HCT116 (cell line): ENCODE measurements at regions not wholly inside any gene's neighbourhood (a gene's known extent, or its start where the extent isn't known, plus 50 kb on each side); places are given as distances from the start of the nearest gene placed in this dataset.

Experiments
- ATAC-seq: fragments of 200-7000 bp; cut with Tn5 transposase; 2 replicates; pipeline ENCODE4 v1.9.1; 2020; ENCODE audit warnings: mild to moderate bottlenecking, moderate library complexity
- BruUV-seq: library from RNA; stranded (reverse); fragments of 400-500 nt; replicated peaks from 2 replicates; lab custom pipeline; 2021; lab: Mats Ljungman, UMichigan
- CTCF ChIA-PET: fragments of 300-600 bp; sonication (Branson Sonifier 250); formaldehyde crosslinking; loops from one replicate; lab custom pipeline; 2021; ENCODE audit warnings: antibody characterized with exemption; lab: Charles Lee
- POLR2A ChIA-PET: fragments of 300-600, 350-600 bp; sonication (Branson Sonifier 250); formaldehyde crosslinking; loops from one replicate; lab custom pipeline; 2021; ENCODE audit warnings: antibody characterized with exemption; lab: Charles Lee
- RAD21 ChIA-PET, 2 experiments: fragments of 300-600 bp; sonication (Branson Sonifier 250); formaldehyde crosslinking; loops; one replicate each; lab custom pipeline; 2023; ENCODE audit warnings: low total read pairs in 2 of 2; ENCODE audit not compliant: uncharacterized antibody in 2 of 2, unreplicated experiment in 2 of 2, low non-redundant PET in 1 of 2; lab: Charles Lee
- DNase-seq: peaks from one replicate; pipeline ENCODE4 v3.0.0-alpha.2; 2010; ENCODE audit warnings: low read depth, low spot score
- H2AFZ ChIP-seq: fragments of 200-600 bp; shearing (Covaris generic), sonication (generic); 2 replicates; pipeline ENCODE4 v1.6.1; 2017; ENCODE audit warnings: low read depth, mixed run types, mixed read lengths, antibody characterized with exemption, low read length; ENCODE audit not compliant: poor library complexity, severe bottlenecking
- H3K27ac ChIP-seq: 2 replicates; pipeline ENCODE4 v1.5.1; 2012; ENCODE audit warnings: low read depth, low read length
- H3K27me3 ChIP-seq: fragments of 200-600 bp; sonication (generic); 2 replicates; pipeline ENCODE4 v1.6.1; 2016; ENCODE audit warnings: mixed run types, low read length, mixed read lengths; ENCODE audit not compliant: insufficient read depth
- H3K36me3 ChIP-seq, 2 experiments: fragments of 200-500 bp in 1 of 2; fragments of 200-600 bp in 1 of 2; sonication (Bioruptor generic) in 1 of 2; sonication (generic) in 1 of 2; 2 replicates each; pipeline versions ENCODE4 v1.5.1 to v1.6.1; 2014 to 2016; ENCODE audit warnings: low read length in 2 of 2, inconsistent platforms in 1 of 2, mixed read lengths in 1 of 2, mixed run types in 1 of 2; ENCODE audit not compliant: insufficient read depth in 2 of 2, control insufficient read depth in 1 of 2
- H3K4me1 ChIP-seq, 2 experiments: fragments of 200-600 bp in 1 of 2; sonication (generic) in 1 of 2; 2 replicates each; pipeline versions ENCODE4 v1.5.1 to v1.6.1; 2012 to 2017; ENCODE audit warnings: low read length in 2 of 2, inconsistent platforms in 1 of 2, mild to moderate bottlenecking in 1 of 2, mixed read lengths in 1 of 2, mixed run types in 1 of 2, moderate library complexity in 1 of 2; ENCODE audit not compliant: insufficient read depth in 2 of 2, control insufficient read depth in 1 of 2
- H3K4me2 ChIP-seq: fragments of 200-600 bp; sonication (generic); 2 replicates; pipeline ENCODE4 v1.6.1; 2017; ENCODE audit warnings: mixed run types, low read length, mixed read lengths
- H3K4me3 ChIP-seq, 2 experiments: fragments of 200-600 bp in 1 of 2; sonication (generic) in 1 of 2; replicated peaks in 1 of 2; 2 replicates each; pipeline ENCODE4 v1.5.1; 2011 to 2016; ENCODE audit warnings: low read length in 2 of 2, control low read depth in 1 of 2, low read depth in 1 of 2, mild to moderate bottlenecking in 1 of 2, mixed read lengths in 1 of 2, mixed run types in 1 of 2
- H3K79me2 ChIP-seq: fragments of 200-600 bp; sonication (generic); 2 replicates; pipeline ENCODE4 v1.6.1; 2017; ENCODE audit warnings: mild to moderate bottlenecking, mixed run types, low read length, moderate library complexity, mixed read lengths; ENCODE audit not compliant: insufficient read depth
- H3K9ac ChIP-seq: fragments of 200-600 bp; sonication (generic); 2 replicates; pipeline ENCODE4 v1.6.1; 2016; ENCODE audit warnings: low read length, mixed read lengths
- H3K9me2 ChIP-seq: fragments of 200-600 bp; sonication (generic), shearing (Covaris generic); 2 replicates; pipeline ENCODE4 v1.6.1; 2017; ENCODE audit warnings: mixed run types, mild to moderate bottlenecking, moderate library complexity; ENCODE audit not compliant: insufficient read depth
- H3K9me3 ChIP-seq, 2 experiments: fragments of 200-500 bp in 1 of 2; fragments of 200-600 bp in 1 of 2; sonication (Bioruptor generic) in 1 of 2; sonication (generic) in 1 of 2; 2 replicates each; pipeline ENCODE4 v1.6.1; 2014 to 2017; ENCODE audit warnings: low read length in 2 of 2, mixed read lengths in 2 of 2, inconsistent platforms in 1 of 2, low read depth in 1 of 2, mild to moderate bottlenecking in 1 of 2, mixed run types in 1 of 2, moderate library complexity in 1 of 2; ENCODE audit not compliant: control insufficient read depth in 1 of 2, insufficient read depth in 1 of 2
- H4K20me1 ChIP-seq: fragments of 200-600 bp; sonication (generic), shearing (Covaris generic); 2 replicates; pipeline ENCODE4 v1.6.1; 2017; ENCODE audit warnings: mixed run types, mild to moderate bottlenecking, moderate library complexity; ENCODE audit not compliant: insufficient read depth
- CBX3 ChIP-seq: IDR thresholded peaks from 2 replicates; pipeline ENCODE4 v1.6.1; 2012; ENCODE audit warnings: low read depth
- CTCF ChIP-seq, 3 experiments: fragments of 200-600 bp in 1 of 3; sonication (generic) in 1 of 3; IDR thresholded peaks in 2 of 3; conservative IDR thresholded peaks in 1 of 3; 2 replicates each; pipeline ENCODE4 v1.5.1; 2012 to 2017; ENCODE audit warnings: low read depth in 2 of 3, low read length in 2 of 3, antibody characterized with exemption in 1 of 3, borderline replicate concordance in 1 of 3, control low read depth in 1 of 3, mild to moderate bottlenecking in 1 of 3, mixed read lengths in 1 of 3, mixed run types in 1 of 3, moderate library complexity in 1 of 3; ENCODE audit not compliant: insufficient read depth in 1 of 3
- EGR1 ChIP-seq: IDR thresholded peaks from 2 replicates; pipeline ENCODE4 v1.6.1; 2012; ENCODE audit warnings: low read depth
- ELF1 ChIP-seq: IDR thresholded peaks from 2 replicates; pipeline ENCODE4 v1.6.1; 2012; ENCODE audit warnings: low read depth, borderline replicate concordance
- EZH2phosphoT487 ChIP-seq: fragments of 200-600 bp; IDR thresholded peaks from 2 replicates; pipeline ENCODE4 v1.6.1; 2018; ENCODE audit warnings: antibody characterized with exemption, borderline replicate concordance
- FOSL1 ChIP-seq: IDR thresholded peaks from 2 replicates; pipeline ENCODE4 v1.6.1; 2012; ENCODE audit warnings: low read depth
- JUND ChIP-seq: IDR thresholded peaks from 2 replicates; pipeline ENCODE4 v1.6.1; 2012
- POLR2A ChIP-seq: IDR thresholded peaks from 2 replicates; pipeline ENCODE4 v1.7.0; 2011; ENCODE audit warnings: borderline replicate concordance; ENCODE audit not compliant: insufficient read depth, insufficient read length; ENCODE audit errors: extremely low read depth
- POLR2AphosphoS5 ChIP-seq: IDR thresholded peaks from 2 replicates; pipeline ENCODE4 v1.6.1; 2011; ENCODE audit warnings: mild to moderate bottlenecking, low read depth, low read length, moderate library complexity
- RAD21 ChIP-seq: IDR thresholded peaks from 2 replicates; pipeline ENCODE4 v1.6.1; 2012; ENCODE audit warnings: low read depth, mild to moderate bottlenecking
- REST ChIP-seq: IDR thresholded peaks from 2 replicates; pipeline ENCODE4 v1.6.1; 2012; ENCODE audit warnings: low read depth
- SIN3A ChIP-seq: IDR thresholded peaks from 2 replicates; pipeline ENCODE4 v1.6.1; 2012; ENCODE audit warnings: low read depth
- SP1 ChIP-seq: IDR thresholded peaks from 2 replicates; pipeline ENCODE4 v1.6.1; 2012; ENCODE audit warnings: low read depth
- SRF ChIP-seq: IDR thresholded peaks from 2 replicates; pipeline ENCODE4 v1.6.1; 2012; ENCODE audit warnings: low read depth
- TCF7L2 ChIP-seq: IDR thresholded peaks from 2 replicates; pipeline ENCODE4 v1.7.0; 2011; ENCODE audit warnings: borderline replicate concordance, inconsistent platforms; ENCODE audit not compliant: insufficient read depth, insufficient read length; ENCODE audit errors: extremely low read depth
- YY1 ChIP-seq: IDR thresholded peaks from 2 replicates; pipeline ENCODE4 v1.6.1; 2011; ENCODE audit warnings: low read length, low read depth, moderate library complexity, mild to moderate bottlenecking; ENCODE audit not compliant: insufficient replicate concordance; ENCODE audit errors: extremely low read depth
- ZBTB33 ChIP-seq: IDR thresholded peaks from 2 replicates; pipeline ENCODE4 v1.6.1; 2011; ENCODE audit warnings: mild to moderate bottlenecking, low read length, moderate library complexity; ENCODE audit not compliant: insufficient replicate concordance; ENCODE audit errors: extremely low read depth
- ZFX ChIP-seq: fragments of 450-650 bp; IDR thresholded peaks from 2 replicates; pipeline ENCODE4 v1.6.1; 2017
- ZNF274 ChIP-seq: fragments of 200-500 bp; sonication (Bioruptor generic); IDR thresholded peaks from 2 replicates; pipeline ENCODE4 v1.6.1; 2014; ENCODE audit warnings: mild to moderate bottlenecking, low read depth, low read length, inconsistent platforms
- intact Hi-C: fragments of 100-400 bp; cut with micrococcal nuclease; formaldehyde crosslinking; loops from 2 replicates; pipeline ENCODE4 v1.10.0; 2022
- TF ChIP-seq, protein P1 (sequence below): IDR thresholded peaks from 2 replicates; pipeline ENCODE4 v1.6.1; 2012

DNA sequence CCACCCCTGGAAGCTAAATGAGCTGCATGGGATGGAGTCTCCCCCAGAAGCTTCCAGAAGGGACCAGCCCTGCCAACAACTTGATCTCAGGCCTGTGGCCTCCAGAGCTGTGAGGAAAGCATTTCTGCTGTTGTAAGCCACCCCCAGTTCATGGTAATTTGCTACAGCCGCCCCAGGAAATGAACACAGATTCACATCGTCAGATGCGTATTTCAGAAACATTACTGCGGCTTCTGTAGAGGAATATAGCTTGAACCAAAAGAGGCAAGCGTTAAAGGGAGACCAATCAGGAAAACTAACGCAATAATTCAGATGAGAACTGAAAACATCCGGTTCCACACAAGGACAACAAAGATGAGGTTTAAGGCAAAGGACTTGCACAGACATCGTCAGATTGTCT, 128.4 kb upstream of the TBL1X start:
- no peaks in the 10 kb centered on the region for H3K9me2 ChIP-seq
- no peak overlapping the region for H2AFZ ChIP-seq
- H3K4me2 ChIP-seq = no peak overlapping the region
- H3K4me1 ChIP-seq = peaks cover 1 to 4% of the 10 kb centered on the region in 2 experiments; a peak in 3 of 4 replicates
- no peaks in the 10 kb centered on the region for H4K20me1 ChIP-seq
- no peaks in the 10 kb centered on the region for H3K27me3 ChIP-seq
- H3K4me3 ChIP-seq = no peak overlapping the region
- no peak overlapping the region for H3K27ac ChIP-seq
- no peak for DNase-seq
- H3K36me3 ChIP-seq = no peaks in the 10 kb centered on the region
- BruUV-seq = no TSS peak
- no peak overlapping the region for H3K9ac ChIP-seq
- TF ChIP-seq POLR2A (no peak), TCF7L2 (no peak), REST (no peak), ZFX (no peak), EZH2phosphoT487 (no peak), SRF (no peak), CBX3 (no peak), FOSL1 (no peak), JUND (no peak), ZBTB33 (no peak), ELF1 (no peak), POLR2AphosphoS5 (no peak), SP1 (no peak), EGR1 (no peak), CTCF (IDR thresholded peaks at IDR 0.05 in 2 of 3, conservative IDR thresholded peaks at IDR 0.05 in 1 of 3; ENCODE audit: borderline replicate concordance in 1 of 3, insufficient read depth in 1 of 3, low read depth in 2 of 3, low read length in 2 of 3) (no peak), SIN3A (no peak), YY1 (no peak), ZNF274 (no peak), RAD21 (no peak)
- TF ChIP-seq, protein P1, sequence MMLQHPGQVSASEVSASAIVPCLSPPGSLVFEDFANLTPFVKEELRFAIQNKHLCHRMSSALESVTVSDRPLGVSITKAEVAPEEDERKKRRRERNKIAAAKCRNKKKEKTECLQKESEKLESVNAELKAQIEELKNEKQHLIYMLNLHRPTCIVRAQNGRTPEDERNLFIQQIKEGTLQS = no peak
- CTCF ChIA-PET = no interaction called here
- no peaks in the 10 kb centered on the region for H3K9me3 ChIP-seq
- POLR2A ChIA-PET = no interaction called here
- RAD21 ChIA-PET = no interaction called here
- no peaks in the 10 kb centered on the region for H3K79me2 ChIP-seq
- intact Hi-C loops = no loop called here
- ATAC-seq = no peak
